MM.1S (cell line): ENCODE measurements at regions not wholly inside any gene's neighbourhood (a gene's known extent, or its start where the extent isn't known, plus 50 kb on each side); places are given as distances from the start of the nearest gene placed in this dataset.

ENCODE experiments used
- CTCF ChIP-seq: fragments of 300-600 bp; sonication (generic); IDR thresholded peaks from 2 replicates; pipeline ENCODE4 v1.5.1; 2016; ENCODE audit warnings: antibody characterized with exemption, low read length, mixed read lengths
- EZH2 ChIP-seq: fragments of 300-600 bp; sonication (generic); optimal IDR thresholded peaks from 2 replicates; pipeline ENCODE3; 2017; ENCODE audit warnings: low read depth, mild to moderate bottlenecking, antibody characterized with exemption, low read length, mixed read lengths
- EZH2phosphoT487 ChIP-seq: fragments of 300-600 bp; sonication (generic); IDR thresholded peaks from 2 replicates; pipeline ENCODE4 v1.6.1; 2018; ENCODE audit warnings: antibody characterized with exemption, low read length

GRCh38 chr9:73006986-73007385, 54.1 kb upstream of the ALDH1A1 start:
- TF ChIP-seq CTCF (no peak), EZH2phosphoT487 (no peak), EZH2 (no peak)
